ENCODE measurements at regions not wholly inside any gene's neighbourhood (a gene's known extent, or its start where the extent isn't known, plus 50 kb on each side); places are given as distances from the start of the nearest gene placed in this dataset.
"Not testable (repeated sequence)": the region's sequence is repeated elsewhere in the genome, so short reads cannot be mapped to it uniquely, and the experiment has no call there.

DNA sequence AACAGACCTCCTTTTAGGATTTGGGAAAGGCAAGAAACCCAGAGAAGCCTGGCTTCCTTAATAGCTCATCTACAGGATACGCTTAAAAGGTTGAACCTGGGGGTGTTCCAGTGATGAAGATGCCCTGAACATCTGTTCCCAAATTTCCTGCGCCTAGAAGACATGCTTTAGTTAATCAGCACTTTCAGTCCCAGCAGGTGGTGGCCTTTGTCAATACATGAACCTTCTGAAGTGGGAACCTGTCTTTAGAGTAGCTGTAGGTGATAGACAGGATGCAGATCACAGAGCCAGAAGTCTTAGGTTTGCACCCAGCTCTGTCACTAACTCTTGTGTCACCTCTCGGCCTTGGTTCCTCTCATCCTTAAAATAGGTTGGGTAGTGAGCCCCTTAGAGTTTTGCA is 149.7 kb upstream of the SYNPR start:
- no peaks in the 10 kb centered on the region for H3K4me1 Mint-ChIP-seq (ENCODE audit: low read depth)
- no peak overlapping the region for H3K4me3 Mint-ChIP-seq (ENCODE audit: low read depth)
- peaks cover 4% of the 10 kb centered on the region for H3K27me3 Mint-ChIP-seq
- H3K9me3 Mint-ChIP-seq (ENCODE audit: low read depth): no peaks in the 10 kb centered on the region
- DNase-seq (ENCODE audit: low spot score, unreplicated experiment): no peak
- H3K27ac Mint-ChIP-seq: no peak overlapping the region
- H3K36me3 Mint-ChIP-seq (ENCODE audit: insufficient read depth): no peaks in the 10 kb centered on the region
- TF ChIP-seq, protein P1, sequence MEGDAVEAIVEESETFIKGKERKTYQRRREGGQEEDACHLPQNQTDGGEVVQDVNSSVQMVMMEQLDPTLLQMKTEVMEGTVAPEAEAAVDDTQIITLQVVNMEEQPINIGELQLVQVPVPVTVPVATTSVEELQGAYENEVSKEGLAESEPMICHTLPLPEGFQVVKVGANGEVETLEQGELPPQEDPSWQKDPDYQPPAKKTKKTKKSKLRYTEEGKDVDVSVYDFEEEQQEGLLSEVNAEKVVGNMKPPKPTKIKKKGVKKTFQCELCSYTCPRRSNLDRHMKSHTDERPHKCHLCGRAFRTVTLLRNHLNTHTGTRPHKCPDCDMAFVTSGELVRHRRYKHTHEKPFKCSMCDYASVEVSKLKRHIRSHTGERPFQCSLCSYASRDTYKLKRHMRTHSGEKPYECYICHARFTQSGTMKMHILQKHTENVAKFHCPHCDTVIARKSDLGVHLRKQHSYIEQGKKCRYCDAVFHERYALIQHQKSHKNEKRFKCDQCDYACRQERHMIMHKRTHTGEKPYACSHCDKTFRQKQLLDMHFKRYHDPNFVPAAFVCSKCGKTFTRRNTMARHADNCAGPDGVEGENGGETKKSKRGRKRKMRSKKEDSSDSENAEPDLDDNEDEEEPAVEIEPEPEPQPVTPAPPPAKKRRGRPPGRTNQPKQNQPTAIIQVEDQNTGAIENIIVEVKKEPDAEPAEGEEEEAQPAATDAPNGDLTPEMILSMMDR (IDR thresholded peaks at IDR 0.05; ENCODE audit: unreplicated experiment): no peak

DNA sequence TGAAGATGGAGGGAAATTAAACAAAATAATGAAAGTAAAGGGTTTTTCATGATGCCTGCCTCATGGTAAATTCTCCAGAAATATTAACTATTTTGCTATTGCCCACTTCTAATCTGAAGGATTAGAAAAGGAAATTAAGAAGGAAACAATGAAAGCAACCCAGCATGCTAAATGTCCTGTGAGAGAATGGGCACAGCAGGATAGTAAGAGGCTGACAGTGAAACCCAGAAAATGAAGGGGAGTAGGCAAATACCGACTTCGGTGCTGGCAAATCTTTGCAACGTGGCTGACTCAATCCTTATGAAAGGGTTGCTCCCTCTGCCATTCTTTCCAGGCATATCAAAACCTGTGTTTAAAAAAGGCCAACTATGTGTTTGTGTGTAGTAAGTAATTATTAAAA is 147.5 kb upstream of the SYNPR start:
- Mint-ChIP-seq H3K4me1 (ENCODE audit: low read depth) (no peaks in the 10 kb centered on the region), H3K27me3 (peaks cover 4% of the 10 kb centered on the region), H3K4me3 (ENCODE audit: low read depth) (no peak overlapping the region), H3K9me3 (ENCODE audit: low read depth) (no peaks in the 10 kb centered on the region), H3K36me3 (ENCODE audit: insufficient read depth) (no peaks in the 10 kb centered on the region), H3K27ac (no peak overlapping the region)
- TF ChIP-seq, protein P1 (IDR thresholded peaks at IDR 0.05; ENCODE audit: unreplicated experiment): no peak
- DNase-seq (ENCODE audit: low spot score, unreplicated experiment): no peak

DNA sequence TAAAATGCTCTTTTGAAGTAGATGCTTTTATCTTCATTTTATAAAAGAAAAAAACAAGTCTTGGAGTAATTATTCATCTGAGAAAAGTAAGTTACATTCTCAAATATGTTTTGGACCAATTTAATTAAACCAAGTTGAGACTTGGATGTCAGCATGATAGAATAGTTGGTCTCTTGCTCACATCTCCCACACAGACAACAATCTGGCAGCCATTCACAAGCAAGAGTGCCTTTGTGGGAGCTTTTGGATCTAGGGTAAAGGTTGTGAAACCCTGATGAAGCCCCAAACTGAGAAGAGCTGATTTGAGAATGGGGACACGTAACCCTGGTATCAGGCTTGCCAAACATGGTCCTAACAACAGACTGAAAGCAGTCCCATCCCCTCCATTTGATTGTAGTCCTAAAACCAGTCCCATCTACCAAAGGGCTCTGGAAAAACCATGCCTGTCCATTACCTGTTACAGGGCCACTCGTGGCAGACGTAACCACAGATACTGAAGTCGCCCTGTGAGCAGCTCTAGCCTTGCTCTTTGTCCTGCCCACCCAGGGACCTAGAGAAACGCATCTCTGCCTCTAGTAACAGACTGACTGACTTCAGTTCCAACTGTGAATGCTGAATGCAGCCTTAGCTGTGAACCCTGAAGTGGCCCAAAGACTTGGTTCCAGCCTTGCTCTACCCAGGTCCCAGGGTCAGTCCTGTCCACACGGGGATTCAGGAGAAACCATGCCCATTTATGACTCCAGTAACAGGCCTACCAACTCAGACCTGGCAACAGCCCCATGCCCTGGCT is 145.5 kb upstream of the SYNPR start:
- Mint-ChIP-seq H3K27ac (no peak overlapping the region), H3K9me3 (ENCODE audit: low read depth) (no peaks in the 10 kb centered on the region), H3K36me3 (ENCODE audit: insufficient read depth) (peaks cover 2% of the 10 kb centered on the region), H3K27me3 (peaks cover 4% of the 10 kb centered on the region), H3K4me3 (ENCODE audit: low read depth) (no peak overlapping the region), H3K4me1 (ENCODE audit: low read depth) (peaks cover 2% of the 10 kb centered on the region)
- TF ChIP-seq, protein P1 (IDR thresholded peaks at IDR 0.05; ENCODE audit: unreplicated experiment): no peak
- no peak for DNase-seq (ENCODE audit: low spot score, unreplicated experiment)

DNA sequence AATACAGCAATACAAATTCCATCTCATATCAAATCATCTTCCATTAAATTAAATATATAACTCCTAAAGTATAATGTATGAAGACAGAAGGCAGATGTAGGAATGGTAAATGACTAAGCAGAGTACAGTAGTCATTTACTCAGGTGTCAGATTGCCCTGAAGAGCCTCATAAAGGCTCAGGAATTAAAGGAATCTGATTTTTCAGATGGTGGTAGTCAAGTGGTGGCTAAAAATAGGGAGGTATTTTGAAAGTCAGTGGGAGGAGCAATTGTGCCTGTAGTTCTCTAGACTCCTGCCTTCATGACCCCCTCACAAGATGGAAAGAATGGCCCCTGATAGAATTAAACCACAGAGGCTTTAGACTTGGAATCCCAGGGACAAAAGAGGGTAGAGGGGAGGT is 142.7 kb upstream of the SYNPR start:
- TF ChIP-seq, protein P1 (IDR thresholded peaks at IDR 0.05; ENCODE audit: unreplicated experiment): no peak
- Mint-ChIP-seq H3K4me1 (ENCODE audit: low read depth) (peaks cover 2% of the 10 kb centered on the region), H3K9me3 (ENCODE audit: low read depth) (no peaks in the 10 kb centered on the region), H3K27me3 (peaks cover 4% of the 10 kb centered on the region), H3K27ac (no peak overlapping the region), H3K4me3 (ENCODE audit: low read depth) (no peak overlapping the region), H3K36me3 (ENCODE audit: insufficient read depth) (peaks cover 2% of the 10 kb centered on the region)
- no peak for DNase-seq (ENCODE audit: low spot score, unreplicated experiment)

DNA sequence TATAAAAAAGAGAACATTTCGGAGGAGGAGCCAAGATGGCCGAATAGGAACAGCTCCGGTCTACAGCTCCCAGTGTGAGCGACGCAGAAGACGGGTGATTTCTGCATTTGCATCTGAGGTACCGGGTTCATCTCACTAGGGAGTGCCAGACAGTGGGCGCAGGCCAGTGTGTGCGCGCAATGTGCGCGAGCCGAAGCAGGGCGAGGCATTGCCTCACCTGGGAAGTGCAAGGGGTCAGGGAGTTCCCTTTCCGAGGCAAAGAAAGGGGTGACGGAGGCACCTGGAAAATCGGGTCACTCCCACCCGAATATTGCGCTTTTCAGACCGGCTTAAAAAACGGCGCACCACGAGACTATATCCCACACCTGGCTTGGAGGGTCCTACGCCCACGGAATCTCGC is 141.9 kb upstream of the SYNPR start:
- H3K4me1 Mint-ChIP-seq (ENCODE audit: low read depth); H3K27me3 Mint-ChIP-seq; H3K36me3 Mint-ChIP-seq (ENCODE audit: insufficient read depth); H3K27ac Mint-ChIP-seq; H3K9me3 Mint-ChIP-seq (ENCODE audit: low read depth); DNase-seq (ENCODE audit: low spot score, unreplicated experiment): not testable (repeated sequence)
- H3K4me3 Mint-ChIP-seq (ENCODE audit: low read depth): peak overlapping the region; percentile 72

DNA sequence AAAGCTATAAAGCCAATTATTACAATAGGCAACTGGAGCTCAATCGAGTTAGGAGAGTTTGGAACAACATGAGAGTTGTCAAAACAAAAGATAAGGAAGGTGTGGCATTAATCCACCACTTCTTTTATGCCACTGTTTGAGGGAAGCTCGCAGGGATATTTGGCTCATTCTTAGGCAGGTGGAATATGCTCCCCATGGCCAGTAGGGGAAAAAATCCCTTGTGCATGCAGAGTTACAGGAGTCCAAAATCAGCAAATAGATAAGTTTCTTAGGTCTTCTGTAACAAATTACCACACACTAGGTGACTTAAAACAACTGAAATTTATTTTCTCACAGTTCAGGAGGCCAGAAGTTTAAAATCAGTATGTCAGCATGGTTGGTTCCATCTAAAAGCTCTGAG is 135.4 kb upstream of the SYNPR start:
- H3K36me3 Mint-ChIP-seq (ENCODE audit: insufficient read depth): no peaks in the 10 kb centered on the region
- no peak overlapping the region for H3K4me3 Mint-ChIP-seq (ENCODE audit: low read depth)
- no peak for DNase-seq (ENCODE audit: low spot score, unreplicated experiment)
- H3K9me3 Mint-ChIP-seq (ENCODE audit: low read depth): no peaks in the 10 kb centered on the region
- TF ChIP-seq, protein P1 (IDR thresholded peaks at IDR 0.05; ENCODE audit: unreplicated experiment): peak; percentile 30
- H3K27ac Mint-ChIP-seq: no peak overlapping the region
- H3K27me3 Mint-ChIP-seq: no peaks in the 10 kb centered on the region
- no peaks in the 10 kb centered on the region for H3K4me1 Mint-ChIP-seq (ENCODE audit: low read depth)
